Chondrocyte (in vitro differentiated cells): ENCODE measurements at regions not wholly inside any gene's neighbourhood (a gene's known extent, or its start where the extent isn't known, plus 50 kb on each side); places are given as distances from the start of the nearest gene placed in this dataset.

ENCODE experiments used
- DNase-seq: peaks from one replicate; pipeline ENCODE4 v3.0.0; 2021; ENCODE audit warnings: mixed read lengths, low spot score
- H3K27ac Mint-ChIP-seq: one replicate; pipeline ENCODE4 v1.8.0; 2021; ENCODE audit warnings: mild to moderate bottlenecking, moderate library complexity, mixed read lengths; ENCODE audit not compliant: unreplicated experiment
- H3K27me3 Mint-ChIP-seq: 2 replicates; pipeline ENCODE4 v1.8.0; 2021; ENCODE audit warnings: low read depth, mixed read lengths
- H3K36me3 Mint-ChIP-seq: 2 replicates; pipeline ENCODE4 v1.8.0; 2021; ENCODE audit warnings: low read depth, mixed read lengths
- H3K4me1 Mint-ChIP-seq: 2 replicates; pipeline ENCODE4 v1.8.0; 2021; ENCODE audit warnings: low read depth, mild to moderate bottlenecking, mixed read lengths
- H3K4me3 Mint-ChIP-seq: one replicate; pipeline ENCODE4 v1.8.0; 2021; ENCODE audit warnings: mild to moderate bottlenecking, moderate library complexity, mixed read lengths; ENCODE audit not compliant: unreplicated experiment
- H3K9me3 Mint-ChIP-seq: 2 replicates; pipeline ENCODE4 v1.8.0; 2021; ENCODE audit warnings: low read depth, mixed read lengths
- TF ChIP-seq, protein P1 (sequence below): fragments of 200-600 bp; sonication (generic); IDR thresholded peaks from 2 replicates; pipeline ENCODE4 v1.5.0; 2021; ENCODE audit warnings: antibody characterized with exemption, mild to moderate bottlenecking, moderate library complexity

DNA sequence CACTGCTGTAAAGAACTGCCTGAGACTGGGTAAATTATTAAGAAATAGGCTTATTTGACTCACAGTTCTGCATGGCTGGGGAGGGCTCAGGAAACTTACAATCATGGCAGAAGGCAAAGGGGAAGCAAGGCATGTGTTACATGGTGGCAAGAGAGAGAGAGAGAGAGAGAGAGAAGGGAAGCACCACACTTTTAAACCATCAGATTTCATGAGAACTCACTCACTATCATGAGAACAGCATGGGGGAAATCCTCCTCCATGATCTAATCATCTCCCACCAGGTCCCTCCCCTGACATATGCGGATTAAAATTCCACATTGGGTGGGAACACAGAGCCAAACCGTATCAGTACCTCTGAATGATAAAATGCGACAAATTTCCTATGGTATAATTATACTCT lies 203.9 kb upstream of the MARCKS start:
- DNase-seq = no peak
- H3K4me1 Mint-ChIP-seq = peaks cover 56% of the 10 kb centered on the region
- H3K27me3 Mint-ChIP-seq = no peaks in the 10 kb centered on the region
- H3K36me3 Mint-ChIP-seq = no peaks in the 10 kb centered on the region
- H3K4me3 Mint-ChIP-seq = no peak overlapping the region
- no peaks in the 10 kb centered on the region for H3K9me3 Mint-ChIP-seq
- peak overlapping the region; percentile 35 for H3K27ac Mint-ChIP-seq
- TF ChIP-seq, protein P1, sequence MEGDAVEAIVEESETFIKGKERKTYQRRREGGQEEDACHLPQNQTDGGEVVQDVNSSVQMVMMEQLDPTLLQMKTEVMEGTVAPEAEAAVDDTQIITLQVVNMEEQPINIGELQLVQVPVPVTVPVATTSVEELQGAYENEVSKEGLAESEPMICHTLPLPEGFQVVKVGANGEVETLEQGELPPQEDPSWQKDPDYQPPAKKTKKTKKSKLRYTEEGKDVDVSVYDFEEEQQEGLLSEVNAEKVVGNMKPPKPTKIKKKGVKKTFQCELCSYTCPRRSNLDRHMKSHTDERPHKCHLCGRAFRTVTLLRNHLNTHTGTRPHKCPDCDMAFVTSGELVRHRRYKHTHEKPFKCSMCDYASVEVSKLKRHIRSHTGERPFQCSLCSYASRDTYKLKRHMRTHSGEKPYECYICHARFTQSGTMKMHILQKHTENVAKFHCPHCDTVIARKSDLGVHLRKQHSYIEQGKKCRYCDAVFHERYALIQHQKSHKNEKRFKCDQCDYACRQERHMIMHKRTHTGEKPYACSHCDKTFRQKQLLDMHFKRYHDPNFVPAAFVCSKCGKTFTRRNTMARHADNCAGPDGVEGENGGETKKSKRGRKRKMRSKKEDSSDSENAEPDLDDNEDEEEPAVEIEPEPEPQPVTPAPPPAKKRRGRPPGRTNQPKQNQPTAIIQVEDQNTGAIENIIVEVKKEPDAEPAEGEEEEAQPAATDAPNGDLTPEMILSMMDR = no peak

- H3K4me1 Mint-ChIP-seq = peaks cover 44% of the 10 kb centered on the region
- H3K9me3 Mint-ChIP-seq = no peaks in the 10 kb centered on the region
- no peaks in the 10 kb centered on the region for H3K36me3 Mint-ChIP-seq
- no peak overlapping the region for H3K4me3 Mint-ChIP-seq
- H3K27ac Mint-ChIP-seq = peak overlapping the region; percentile 94
- peak; percentile 93 for DNase-seq
- H3K27me3 Mint-ChIP-seq = no peaks in the 10 kb centered on the region
- TF ChIP-seq, protein P1 = no peak
Observed at GRCh38 chr6:113654396-113654795, 202.7 kb upstream of the MARCKS start.

GRCh38 chr6:113655761-113656160 lies 201.4 kb upstream of the MARCKS start:
- Mint-ChIP-seq H3K36me3 (no peaks in the 10 kb centered on the region), H3K4me1 (peaks cover 36% of the 10 kb centered on the region), H3K27ac (no peak overlapping the region), H3K9me3 (no peaks in the 10 kb centered on the region), H3K27me3 (no peaks in the 10 kb centered on the region), H3K4me3 (no peak overlapping the region)
- TF ChIP-seq, protein P1 = no peak
- no peak for DNase-seq

DNA sequence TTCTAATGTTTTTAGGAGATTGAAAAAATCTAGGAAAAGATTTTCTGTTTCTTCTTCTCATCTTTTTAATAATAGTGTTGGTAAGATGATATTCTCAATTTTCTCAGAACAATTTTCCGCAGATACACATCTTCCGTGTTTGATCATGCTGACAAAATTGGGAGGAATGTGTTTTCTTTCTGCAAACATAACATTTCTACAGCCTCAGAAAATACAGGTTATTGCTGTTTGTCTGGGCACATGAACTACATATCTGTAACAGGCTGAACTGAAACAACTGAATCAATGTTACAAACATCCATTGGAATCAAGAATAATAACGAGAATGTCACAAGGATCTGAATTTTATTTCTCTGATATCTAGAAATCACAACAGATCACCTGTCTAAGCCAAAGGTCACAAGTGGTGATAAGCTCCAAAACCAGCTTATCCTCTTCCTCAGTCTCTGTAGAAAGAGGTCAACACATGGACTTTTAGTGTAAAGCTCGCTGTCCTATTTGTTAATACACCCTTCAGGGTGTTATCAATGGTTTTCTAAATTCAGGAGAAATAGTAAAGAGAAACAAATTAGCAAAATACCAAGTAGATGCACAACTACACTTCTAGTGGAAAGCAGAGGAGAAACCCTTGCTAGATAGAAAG lies 197.3 kb upstream of the MARCKS start:
- Mint-ChIP-seq H3K27ac (no peak overlapping the region), H3K36me3 (no peaks in the 10 kb centered on the region), H3K4me3 (no peak overlapping the region), H3K9me3 (no peaks in the 10 kb centered on the region), H3K4me1 (peaks cover 8% of the 10 kb centered on the region), H3K27me3 (no peaks in the 10 kb centered on the region)
- TF ChIP-seq, protein P1 = no peak
- no peak for DNase-seq

DNA sequence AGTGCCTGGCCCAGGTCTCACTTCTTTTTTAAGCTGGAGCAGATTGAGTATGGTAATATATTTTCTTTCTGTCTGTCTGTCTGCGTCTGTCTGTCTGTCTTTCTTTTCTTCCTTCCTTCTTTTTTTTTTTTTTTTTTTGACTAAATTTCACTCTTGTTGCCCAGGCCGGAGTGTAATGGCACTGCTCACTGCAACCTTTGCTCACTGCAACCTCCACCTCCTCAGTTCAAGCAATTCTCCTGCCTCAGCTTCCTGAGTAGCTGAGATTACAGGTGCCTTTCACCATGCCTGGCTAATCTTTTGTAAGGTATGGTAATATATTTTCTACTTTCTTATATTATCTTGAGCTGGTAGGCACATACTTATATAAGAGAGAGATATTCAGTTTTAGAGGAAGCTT lies 196.3 kb upstream of the MARCKS start:
- Mint-ChIP-seq H3K27me3 (no peaks in the 10 kb centered on the region), H3K4me3 (no peak overlapping the region), H3K4me1 (peaks cover 5% of the 10 kb centered on the region), H3K27ac (no peak overlapping the region), H3K9me3 (no peaks in the 10 kb centered on the region), H3K36me3 (no peaks in the 10 kb centered on the region)
- DNase-seq = no peak
- TF ChIP-seq, protein P1 = no peak
